LHCN-M2 (cell line): ENCODE measurements at regions not wholly inside any gene's neighbourhood (a gene's known extent, or its start where the extent isn't known, plus 50 kb on each side); places are given as distances from the start of the nearest gene placed in this dataset.

ENCODE experiments used
- DNase-seq: peaks from one replicate; pipeline ENCODE4 v3.0.0-alpha.2; 2012; ENCODE audit warnings: low read depth

DNA sequence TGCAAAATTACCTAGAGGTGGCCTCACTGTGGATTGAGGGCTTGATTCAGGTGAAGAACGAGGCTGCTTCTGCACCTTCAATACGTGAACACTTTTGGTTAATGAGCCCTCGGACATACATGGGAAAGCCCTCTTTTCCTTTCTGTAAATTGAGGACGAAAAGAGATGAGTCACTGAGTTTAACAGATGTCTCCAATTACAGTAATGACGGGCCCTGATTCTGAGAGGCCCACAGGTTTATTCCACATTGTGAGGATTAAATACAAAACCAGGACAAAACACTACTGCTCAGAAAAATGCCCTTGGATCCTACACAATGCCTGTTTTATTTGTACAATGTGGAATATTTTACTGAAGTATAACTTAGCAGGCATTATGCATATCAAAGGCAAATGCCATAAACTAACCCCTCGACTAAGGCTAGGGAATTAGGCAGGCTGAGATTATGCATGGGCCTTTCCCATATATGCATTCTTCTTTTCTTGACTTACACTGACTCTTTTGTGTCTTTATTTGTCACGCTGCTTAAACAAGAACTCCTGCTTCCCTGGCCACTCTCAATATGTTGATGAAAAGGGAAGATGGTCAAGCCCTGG is 819.9 kb downstream of the OLFM4 start:
- DNase-seq: no peak

DNA sequence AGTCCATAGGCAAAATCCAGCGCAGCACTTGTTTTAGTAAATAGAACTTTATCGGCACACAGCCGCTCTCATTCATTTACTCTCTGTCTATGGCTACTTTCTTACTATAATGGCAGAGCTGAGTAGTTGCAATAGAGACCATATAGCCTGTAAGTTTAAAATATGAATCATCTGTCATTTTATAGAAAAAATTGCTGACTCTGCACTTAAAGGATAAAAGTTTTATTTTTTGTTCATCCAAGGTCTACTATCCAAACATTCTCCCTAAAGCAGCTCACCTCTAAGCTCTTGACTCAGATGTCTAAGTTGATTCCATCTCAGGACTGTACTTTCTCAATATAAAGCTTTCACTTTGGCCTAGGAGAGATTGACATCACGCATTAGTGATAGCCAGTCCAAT is 825.7 kb downstream of the OLFM4 start:
- DNase-seq: no peak

GRCh38 chr13:53856573-53857195 is 828.1 kb downstream of the OLFM4 start:
- DNase-seq: no peak

GRCh38 chr13:53863520-53863919 is 834.9 kb downstream of the OLFM4 start:
- DNase-seq: no peak

DNA sequence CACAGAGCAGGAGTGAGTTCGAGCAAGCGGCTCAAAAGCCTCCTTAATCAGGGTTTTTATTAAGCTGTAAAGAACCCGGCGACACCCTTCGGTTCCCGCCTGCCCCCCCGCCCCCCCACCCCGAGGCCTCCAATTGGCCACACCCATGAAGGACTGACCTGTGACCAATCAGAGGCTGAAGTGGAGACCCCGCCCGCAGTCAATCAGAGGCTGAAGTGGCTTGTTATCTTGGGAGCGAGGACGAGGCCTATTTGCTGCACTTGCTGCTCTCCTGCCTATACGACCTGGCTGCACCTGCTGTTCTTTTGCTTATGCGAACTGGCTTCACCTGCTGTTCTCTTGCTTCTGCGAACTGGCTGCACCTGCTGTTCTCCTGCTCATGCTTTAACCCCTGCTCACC is 844.9 kb downstream of the OLFM4 start:
- DNase-seq: no peak

- DNase-seq: no peak
Measured at GRCh38 chr13:53878861-53879260, 850.2 kb downstream of the OLFM4 start.

DNA sequence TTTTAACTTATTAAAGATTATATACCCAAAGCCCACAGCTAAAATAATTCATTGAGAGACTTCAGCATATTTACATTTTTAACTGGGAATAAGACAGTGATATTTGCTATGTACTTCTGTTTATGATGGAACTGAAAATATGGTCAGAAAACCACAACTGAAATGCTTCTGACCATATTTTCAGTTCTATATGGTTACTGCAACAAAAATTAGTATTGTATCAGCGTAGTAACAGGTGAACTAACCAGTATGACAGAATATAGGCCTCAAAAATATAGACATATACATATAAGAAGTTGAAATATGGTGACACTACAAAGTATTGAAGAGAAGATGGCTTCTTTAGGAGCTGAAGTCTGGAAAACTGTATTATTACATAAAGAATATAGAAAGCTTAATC is 857.4 kb downstream of the OLFM4 start:
- DNase-seq: no peak

GRCh38 chr13:53890696-53891095 is 862.1 kb downstream of the OLFM4 start:
- DNase-seq: no peak

- DNase-seq: no peak
Measured at GRCh38 chr13:53901593-53901992, 873.0 kb downstream of the OLFM4 start.

DNA sequence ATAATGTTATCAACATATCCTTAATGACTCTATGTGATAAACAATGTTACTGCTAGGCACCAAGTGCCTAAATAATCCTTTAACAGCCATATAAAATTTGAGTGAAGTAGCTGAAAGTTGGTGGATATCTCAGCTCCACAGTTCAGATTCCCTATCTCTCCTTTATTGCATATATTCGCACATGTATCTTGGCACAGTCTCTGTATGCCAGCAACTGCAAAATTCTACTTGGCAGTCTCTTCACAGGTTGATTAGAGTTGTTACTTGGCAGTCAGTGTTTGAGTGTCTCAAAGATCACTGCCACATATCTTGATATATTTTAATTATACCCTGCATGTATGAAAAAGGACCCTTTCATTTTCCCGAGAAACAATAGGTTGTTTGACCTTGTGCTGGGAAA is 879.3 kb downstream of the OLFM4 start:
- DNase-seq: no peak

GRCh38 chr13:53920916-53921315 is 892.3 kb downstream of the OLFM4 start:
- no peak for DNase-seq

DNA sequence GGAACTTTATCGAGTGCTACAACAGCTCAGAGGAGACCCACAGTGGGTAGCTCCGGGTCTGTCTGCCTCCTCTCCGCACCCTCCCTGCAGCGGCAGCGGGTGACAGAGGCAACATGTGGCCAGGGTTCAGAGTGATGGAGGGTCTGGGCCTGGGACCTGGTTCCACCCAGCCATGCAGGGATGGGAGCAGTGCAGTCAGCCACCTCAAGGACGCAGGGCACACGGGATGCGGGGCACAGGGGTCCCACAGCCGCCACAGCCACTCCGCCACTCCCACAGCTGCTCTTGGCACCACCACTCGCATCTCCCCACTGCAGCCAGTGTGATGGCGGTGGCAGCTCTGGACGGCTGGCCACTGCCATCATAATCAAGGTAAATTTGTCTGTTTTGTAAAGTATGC is 892.9 kb downstream of the OLFM4 start:
- DNase-seq: no peak

DNA sequence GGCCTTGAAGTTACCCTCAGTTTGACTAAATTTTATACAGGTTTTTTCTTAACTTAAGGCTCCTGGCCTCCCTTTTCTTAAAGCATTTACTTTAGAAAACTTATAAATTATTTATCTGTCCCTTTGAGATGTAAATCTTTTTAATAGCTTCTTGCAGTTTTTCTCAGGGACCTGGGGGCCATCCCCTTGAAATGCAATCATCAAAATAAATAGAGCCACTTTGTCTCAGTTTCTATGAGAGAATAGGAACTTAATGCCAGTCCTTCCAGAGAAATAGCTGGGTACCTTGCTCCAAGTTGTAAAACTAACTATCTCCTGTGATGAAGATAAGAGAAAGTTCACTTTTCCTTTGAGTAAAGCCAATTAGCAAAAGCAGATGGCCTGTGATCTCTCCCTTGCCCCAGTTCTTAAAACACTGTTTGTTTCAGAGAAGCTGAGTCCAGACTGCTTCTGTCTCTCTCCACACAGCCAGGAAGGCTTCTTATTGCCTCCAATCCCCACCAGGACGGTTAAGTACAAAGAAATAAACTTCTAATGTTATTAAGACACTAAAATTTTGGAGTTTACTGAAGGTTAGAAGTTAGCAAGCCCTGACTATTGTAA is 913.1 kb downstream of the OLFM4 start:
- DNase-seq: no peak

- no peak for DNase-seq
Measured at GRCh38 chr13:53946500-53946899, 917.9 kb downstream of the OLFM4 start.

GRCh38 chr13:53953183-53953582 is 924.6 kb downstream of the OLFM4 start:
- no peak for DNase-seq
